Activated T-helper 1 cell treated with anti-CD3 and anti-CD28 coated beads, Interleukin-2, amount 50 U/mL, for 16 hours (primary cell): ENCODE measurements at regions not wholly inside any gene's neighbourhood (a gene's known extent, or its start where the extent isn't known, plus 50 kb on each side); places are given as distances from the start of the nearest gene placed in this dataset.
"Not testable (repeated sequence)": the region's sequence is repeated elsewhere in the genome, so short reads cannot be mapped to it uniquely, and the experiment has no call there.

Experiments
- DNase-seq, 2 donors: peaks; one replicate each; pipeline ENCODE4 v3.0.0-alpha.2; 2020; ENCODE audit warnings: low read depth in 1 of 2, low spot score in 1 of 2

- no peak for DNase-seq
Observed at GRCh38 chr5:18526792-18527405, 892.6 kb downstream of the TAF11L14 start.

- DNase-seq = no peak
Observed at GRCh38 chr5:18533137-18533536, 898.9 kb downstream of the TAF11L14 start.

GRCh38 chr5:18534119-18534518 lies 899.9 kb downstream of the TAF11L14 start:
- no peak for DNase-seq

DNA sequence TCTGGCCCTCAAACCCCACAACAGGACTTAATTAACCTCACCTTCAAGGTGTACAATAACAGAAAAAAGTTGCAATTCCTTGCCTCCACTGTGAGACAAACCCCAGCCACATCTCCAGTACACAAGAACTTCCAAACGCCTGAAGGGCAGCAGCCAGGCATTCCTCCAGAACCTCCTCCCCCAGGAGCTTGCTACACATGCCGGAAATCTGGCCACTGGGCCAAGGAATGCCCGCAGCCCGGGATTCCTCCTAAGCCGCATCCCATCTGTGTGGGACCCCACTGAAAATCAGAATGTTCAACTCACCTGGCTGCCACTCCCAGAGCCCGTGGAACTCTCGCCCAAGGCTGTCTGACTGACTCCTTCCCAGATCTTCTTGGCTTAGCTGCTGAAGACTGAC lies 901.5 kb downstream of the TAF11L14 start:
- DNase-seq = not testable (repeated sequence)

DNA sequence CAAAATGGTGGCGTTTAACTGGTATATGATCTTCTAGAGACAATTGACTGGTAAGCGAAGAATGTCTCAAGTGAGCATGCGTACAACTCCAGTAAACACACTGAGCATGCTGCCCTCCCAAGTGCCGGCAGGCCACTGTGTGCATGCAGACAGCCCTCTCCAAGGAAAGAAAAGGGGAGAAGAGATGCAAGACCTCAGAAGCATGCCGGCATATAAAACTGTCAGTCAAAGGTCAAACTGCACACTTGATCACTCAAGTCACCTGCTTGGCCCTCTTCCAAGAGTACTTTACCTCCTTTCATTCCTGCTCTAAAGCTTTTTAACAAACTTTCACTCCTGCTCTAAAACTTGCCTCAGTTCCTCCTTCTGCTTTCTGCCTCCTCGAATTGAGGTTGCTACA lies 910.2 kb downstream of the TAF11L14 start:
- no peak for DNase-seq

DNA sequence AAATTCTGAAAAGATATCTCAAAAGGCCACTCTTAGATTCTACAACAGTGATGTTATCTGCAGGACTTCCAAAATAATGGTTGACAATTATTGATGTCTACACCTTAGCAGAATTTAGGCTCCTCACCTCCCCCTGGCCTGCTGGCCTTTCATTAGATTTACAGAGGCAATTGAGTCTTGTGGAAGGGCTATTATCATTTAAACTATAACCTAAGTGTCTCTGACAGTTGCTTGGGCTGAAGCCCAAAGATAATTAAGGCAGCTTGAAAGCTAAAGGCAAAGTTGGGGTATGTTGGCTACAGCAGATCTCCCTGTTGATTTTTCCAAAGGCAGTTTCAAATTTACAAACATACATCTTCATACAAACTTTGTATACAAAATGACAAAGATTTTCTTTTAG lies 912.3 kb downstream of the TAF11L14 start:
- no peak for DNase-seq

- no peak for DNase-seq
Observed at GRCh38 chr5:18551716-18552115, 917.5 kb downstream of the TAF11L14 start.

- DNase-seq = no peak
Observed at GRCh38 chr5:18553269-18553668, 919.0 kb downstream of the TAF11L14 start.

GRCh38 chr5:18560602-18561001 lies 926.3 kb downstream of the TAF11L14 start:
- no peak for DNase-seq

DNA sequence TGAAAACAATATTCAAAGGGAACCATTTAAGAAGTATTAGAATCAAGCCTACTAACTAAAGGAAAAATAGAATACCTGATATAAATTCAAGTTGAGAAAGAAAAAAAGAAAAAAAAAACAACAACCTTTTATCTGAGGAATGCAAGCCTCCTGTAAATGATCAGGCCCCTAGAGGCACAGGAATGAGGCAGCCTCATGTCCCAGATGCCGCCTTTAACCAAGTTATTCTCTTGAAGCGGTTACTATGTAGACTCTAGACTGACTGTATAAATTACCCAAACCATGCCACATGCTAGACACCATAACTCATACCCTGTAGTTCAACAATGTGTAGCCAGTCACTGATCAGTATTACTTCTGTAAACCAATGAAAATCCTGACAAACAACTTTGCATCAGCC lies 929.6 kb downstream of the TAF11L14 start:
- no peak for DNase-seq

DNA sequence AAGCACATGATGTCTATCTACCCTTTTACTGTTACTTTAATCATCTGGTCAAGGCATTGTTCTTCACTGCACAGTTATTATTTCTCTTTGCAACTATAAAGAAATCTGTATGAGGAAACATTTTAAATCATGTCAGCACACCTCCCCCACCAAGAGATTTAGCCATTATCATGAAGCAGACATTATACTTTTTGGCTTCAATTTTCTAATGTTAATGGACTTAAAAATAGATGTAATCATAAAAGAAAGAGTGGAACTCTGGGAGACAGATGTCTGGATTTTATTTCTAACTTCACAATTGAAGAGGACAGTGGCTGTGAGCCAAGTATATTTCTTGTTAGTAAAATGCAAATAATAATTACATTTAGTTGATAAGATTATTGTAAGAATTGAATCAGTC lies 932.4 kb downstream of the TAF11L14 start:
- DNase-seq = no peak

DNA sequence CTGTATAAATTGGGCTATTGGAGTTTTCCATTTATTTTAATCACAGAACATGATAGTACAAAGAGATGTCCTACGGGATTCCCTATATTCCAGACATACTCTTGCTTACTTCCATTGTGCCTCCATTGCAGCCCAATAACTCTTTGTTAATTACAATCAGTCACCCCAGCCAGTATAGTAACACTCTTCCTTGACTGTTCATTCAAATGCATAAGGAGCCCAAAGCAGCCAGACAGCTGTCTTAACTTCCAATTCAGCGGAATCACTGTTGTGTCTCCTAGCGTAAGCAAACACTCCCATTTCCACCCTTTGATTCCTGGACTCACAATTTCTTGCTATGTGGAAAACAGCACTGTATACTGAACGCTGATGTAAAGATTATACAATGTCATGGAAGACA lies 942.3 kb downstream of the TAF11L14 start:
- no peak for DNase-seq

DNA sequence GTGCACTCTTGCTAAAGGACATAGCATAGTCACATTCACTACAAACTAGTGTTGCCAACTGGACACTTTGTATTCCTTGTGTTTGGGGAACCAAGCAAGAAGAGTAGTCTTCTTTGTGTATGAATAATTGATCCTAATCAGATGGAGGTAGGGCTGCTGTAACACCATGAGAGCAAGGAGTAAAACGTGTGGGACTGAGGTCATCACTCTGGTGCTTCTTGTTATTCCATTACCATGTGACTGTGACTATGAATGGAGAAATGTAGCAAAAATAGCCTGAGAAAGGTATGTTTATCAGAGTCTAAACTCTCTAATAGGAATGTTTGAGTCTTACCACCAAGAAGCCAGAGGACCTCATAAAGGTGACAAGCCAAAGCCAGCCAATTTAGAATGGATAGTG lies 966.9 kb downstream of the TAF11L14 start:
- no peak for DNase-seq

DNA sequence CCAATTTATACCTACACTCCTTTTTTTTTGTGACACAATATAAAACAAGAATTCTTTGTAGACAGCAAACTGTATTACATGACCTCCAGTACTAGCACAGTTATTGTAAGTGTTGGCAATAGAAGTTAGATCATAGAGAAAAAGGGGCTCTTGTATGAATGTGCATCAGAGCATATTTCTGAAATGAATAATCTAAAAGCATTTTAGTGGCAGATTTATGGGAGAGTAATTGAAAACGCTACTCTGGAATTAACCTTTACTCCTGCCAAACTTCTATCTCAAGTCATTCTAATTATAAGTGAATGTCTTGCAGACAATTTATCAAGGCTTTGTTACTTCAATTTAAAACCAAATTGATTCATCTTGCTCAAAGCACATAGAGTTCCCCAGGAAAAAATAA lies 968.1 kb downstream of the TAF11L14 start:
- DNase-seq = no peak

DNA sequence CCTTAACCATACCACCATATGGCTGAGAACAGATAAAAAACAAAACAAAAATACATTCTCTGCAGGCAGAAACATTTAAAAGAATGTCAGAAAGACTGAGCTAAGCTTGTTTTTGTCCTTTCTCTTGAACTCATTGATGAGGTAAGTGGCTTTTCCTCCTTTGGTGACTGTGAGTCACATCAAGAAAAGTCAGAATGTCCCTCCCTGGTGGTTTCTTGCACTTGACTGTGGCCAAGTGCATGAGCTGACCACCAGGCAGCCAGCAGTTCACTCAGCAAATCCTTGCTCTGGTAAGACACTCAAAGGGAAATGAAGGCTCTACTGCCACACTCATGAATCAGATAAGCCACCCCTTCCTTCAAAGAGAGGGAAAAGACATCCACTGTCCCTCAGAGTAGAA lies 970.9 kb downstream of the TAF11L14 start:
- no peak for DNase-seq

- DNase-seq = no peak
Observed at GRCh38 chr5:18607570-18607969, 973.3 kb downstream of the TAF11L14 start.

DNA sequence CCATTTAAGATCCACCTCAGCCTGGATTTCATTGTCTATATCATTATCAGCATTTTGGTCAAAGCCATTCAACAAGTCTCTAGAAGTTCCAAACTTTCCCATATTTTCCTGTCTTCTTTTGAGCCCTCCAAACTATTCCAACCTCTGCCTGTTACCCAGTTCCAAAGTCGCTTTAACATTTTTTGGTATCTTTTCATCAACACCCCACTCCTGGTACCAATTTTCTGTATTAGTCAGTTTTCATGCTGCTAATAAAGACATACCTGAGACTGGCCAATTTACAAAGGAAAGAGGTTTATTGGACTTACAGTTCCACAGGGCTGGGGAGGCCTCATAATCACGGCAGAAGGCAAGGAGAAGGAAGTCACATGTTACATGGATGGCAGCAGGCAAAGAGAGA lies 982.9 kb downstream of the TAF11L14 start:
- DNase-seq = not testable (repeated sequence)

GRCh38 chr5:18630458-18631045 lies 996.3 kb downstream of the TAF11L14 start:
- no peak for DNase-seq

GRCh38 chr5:18652404-18653215 lies 1018.4 kb downstream of the TAF11L14 start:
- DNase-seq = no peak

DNA sequence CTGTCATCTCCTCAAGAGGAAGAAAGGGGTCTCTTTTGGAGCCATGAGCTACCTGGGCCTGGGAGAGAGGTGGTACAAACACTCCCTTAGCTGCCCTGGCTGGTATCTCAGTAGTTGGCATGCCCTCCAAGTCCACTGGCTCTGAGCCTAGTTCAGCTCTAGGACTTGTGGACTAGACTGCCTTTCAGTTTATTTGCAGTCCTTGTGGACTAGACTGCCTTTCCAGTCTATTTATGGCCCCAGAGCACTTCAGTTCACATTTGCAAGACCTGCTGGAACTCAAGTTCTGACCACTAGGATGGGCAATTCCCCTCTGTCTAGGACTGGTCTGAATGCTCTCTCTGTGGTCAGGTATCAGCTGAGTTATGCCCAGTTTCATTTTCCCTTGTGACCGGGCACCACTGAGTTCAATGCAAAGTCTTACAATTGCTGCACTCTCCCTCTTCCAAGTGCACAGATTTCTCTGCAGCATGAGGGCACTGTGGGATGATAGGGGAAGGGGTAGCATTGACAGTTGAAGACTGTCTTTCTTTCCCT lies 1019.0 kb downstream of the TAF11L14 start:
- DNase-seq = no peak

DNA sequence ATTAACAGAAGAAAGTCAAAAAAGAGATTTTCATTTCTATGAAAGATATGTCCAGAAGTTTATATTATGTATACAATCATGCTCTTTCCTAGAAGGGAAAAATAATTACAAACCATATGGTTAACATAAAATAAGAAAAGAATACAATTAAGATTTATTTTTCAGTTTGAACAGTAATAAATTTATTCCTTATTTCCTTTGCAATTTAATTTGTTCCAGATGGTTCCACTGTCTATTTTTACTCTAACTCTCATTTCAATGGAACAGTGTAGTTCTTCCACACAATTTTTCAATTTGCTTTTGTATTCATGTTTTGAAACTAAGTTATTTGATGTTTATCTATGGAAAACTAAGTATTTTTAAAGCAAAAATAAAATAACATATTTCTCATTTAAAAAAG lies 1026.3 kb downstream of the TAF11L14 start:
- DNase-seq = no peak

- no peak for DNase-seq
Observed at GRCh38 chr5:18662231-18662630, 1028.0 kb downstream of the TAF11L14 start.
